ENCODE measurements at regions not wholly inside any gene's neighbourhood (a gene's known extent, or its start where the extent isn't known, plus 50 kb on each side); places are given as distances from the start of the nearest gene placed in this dataset.
"Not testable (repeated sequence)": the region's sequence is repeated elsewhere in the genome, so short reads cannot be mapped to it uniquely, and the experiment has no call there.

- DNase-seq (no peak), ATAC-seq (no peak)
- Histone ChIP-seq H3K27ac (no peak overlapping the region), H3K9me3 (no peaks in the 10 kb centered on the region), H3K4me3 (no peak overlapping the region), H3K27me3 (no peaks in the 10 kb centered on the region), H3K4me1 (no peaks in the 10 kb centered on the region), H3K36me3 (replicated peaks in 1 of 2; ENCODE audit: insufficient read depth in 1 of 2, low read depth in 2 of 2) (no peaks in the 10 kb centered on the region)
- WGBS, 2 donors, result 57 to 62% methylated on average over 1 of the region's 1 CpG
- intact Hi-C loops (cut with DNase I), result no loop called here
- no peak for TF ChIP-seq CTCF (IDR thresholded peaks at IDR 0.05)
- TF ChIP-seq POLR2A (IDR thresholded peaks at IDR 0.05), result no peak
Measured at GRCh38 chr6:120759570-120759969, 574.7 kb downstream of the TBC1D32 start.

GRCh38 chr6:120748574-120748973, 585.7 kb downstream of the TBC1D32 start:
- H3K9me3 ChIP-seq; H3K4me3 ChIP-seq; H3K27ac ChIP-seq; H3K27me3 ChIP-seq; H3K4me1 ChIP-seq; ATAC-seq; DNase-seq; H3K36me3 ChIP-seq (replicated peaks in 1 of 2; ENCODE audit: insufficient read depth in 1 of 2, low read depth in 2 of 2); intact Hi-C loops (cut with DNase I): not testable (repeated sequence)
- WGBS, 2 donors, result 8% methylated on average over 2 of the region's 12 CpGs; no CpG with 5 or more reads in 1 of the 2 donors

- intact Hi-C loops (cut with DNase I), result no loop called here
- no peak overlapping the region for H3K27ac ChIP-seq
- no peak overlapping the region for H3K4me3 ChIP-seq
- ATAC-seq, result no peak
- no peaks in the 10 kb centered on the region for H3K27me3 ChIP-seq
- WGBS, 2 donors, result 70 to 83% methylated on average over 2 of the region's 2 CpGs
- TF ChIP-seq CTCF (IDR thresholded peaks at IDR 0.05), result no peak
- no peaks in the 10 kb centered on the region for H3K4me1 ChIP-seq
- DNase-seq, result no peak
- H3K9me3 ChIP-seq, result peaks cover 0 to 4% (median 0%) of the 10 kb centered on the region in 3 donors
- no peaks in the 10 kb centered on the region for H3K36me3 ChIP-seq (replicated peaks in 1 of 2; ENCODE audit: insufficient read depth in 1 of 2, low read depth in 2 of 2)
Measured at GRCh38 chr6:120736740-120737139, 597.5 kb downstream of the TBC1D32 start.

- WGBS, 2 donors, result 66 to 71% methylated on average over 2 of the region's 2 CpGs
- intact Hi-C loops (cut with DNase I), result no loop called here
- no peak for TF ChIP-seq POLR2A (IDR thresholded peaks at IDR 0.05)
- no peak for TF ChIP-seq CTCF (IDR thresholded peaks at IDR 0.05)
- no peak overlapping the region for H3K27ac ChIP-seq
- H3K4me3 ChIP-seq, result no peak overlapping the region
- H3K4me1 ChIP-seq, result no peaks in the 10 kb centered on the region
- DNase-seq (no peak), ATAC-seq (no peak)
- H3K27me3 ChIP-seq, result no peaks in the 10 kb centered on the region
- peaks cover 0 to 4% (median 0%) of the 10 kb centered on the region in 3 donors for H3K9me3 ChIP-seq
- H3K36me3 ChIP-seq (replicated peaks in 1 of 2; ENCODE audit: insufficient read depth in 1 of 2, low read depth in 2 of 2), result no peaks in the 10 kb centered on the region
Measured at GRCh38 chr6:120735641-120736040, 598.6 kb downstream of the TBC1D32 start.

GRCh38 chr6:120711255-120711654, 623.0 kb downstream of the TBC1D32 start:
- no peaks in the 10 kb centered on the region for H3K27me3 ChIP-seq
- DNase-seq, result no peak
- H3K27ac ChIP-seq, result no peak overlapping the region
- 60 to 85% methylated on average over 3 of the region's 3 CpGs for WGBS, 2 donors
- no peaks in the 10 kb centered on the region for H3K36me3 ChIP-seq (replicated peaks in 1 of 2; ENCODE audit: insufficient read depth in 1 of 2, low read depth in 2 of 2)
- no peak overlapping the region for H3K4me3 ChIP-seq
- intact Hi-C loops (cut with DNase I), result no loop called here
- no peaks in the 10 kb centered on the region for H3K4me1 ChIP-seq
- ATAC-seq, result no peak
- TF ChIP-seq POLR2A (IDR thresholded peaks at IDR 0.05) (no peak), CTCF (IDR thresholded peaks at IDR 0.05) (no peak)
- H3K9me3 ChIP-seq, result peaks cover 0 to 10% (median 0%) of the 10 kb centered on the region in 3 donors

Measured in body of pancreas (tissue), 4 donors.